ENCODE measurements at regions not wholly inside any gene's neighbourhood (a gene's known extent, or its start where the extent isn't known, plus 50 kb on each side); places are given as distances from the start of the nearest gene placed in this dataset.

DNA sequence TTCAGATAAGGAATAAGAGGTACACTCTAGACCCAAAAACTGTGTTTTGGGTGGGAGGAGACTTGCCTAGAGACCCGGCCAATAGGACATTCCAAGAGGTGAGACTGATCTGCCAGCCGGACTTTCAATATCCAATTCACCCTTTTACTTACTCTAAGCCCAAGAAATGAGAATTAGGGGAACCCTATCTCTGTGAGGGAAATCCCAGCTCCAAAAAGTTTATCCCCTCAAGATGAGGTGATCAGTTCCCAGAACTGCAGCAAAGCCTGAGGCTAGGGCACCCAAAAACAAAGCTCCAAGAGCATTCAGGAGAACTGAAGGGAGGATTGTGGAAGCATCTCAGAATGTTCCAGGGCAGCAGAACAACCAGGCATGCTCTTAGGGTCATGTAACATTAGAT lies 251.7 kb downstream of the PTTG2 start:
- TF ChIP-seq, protein P1, sequence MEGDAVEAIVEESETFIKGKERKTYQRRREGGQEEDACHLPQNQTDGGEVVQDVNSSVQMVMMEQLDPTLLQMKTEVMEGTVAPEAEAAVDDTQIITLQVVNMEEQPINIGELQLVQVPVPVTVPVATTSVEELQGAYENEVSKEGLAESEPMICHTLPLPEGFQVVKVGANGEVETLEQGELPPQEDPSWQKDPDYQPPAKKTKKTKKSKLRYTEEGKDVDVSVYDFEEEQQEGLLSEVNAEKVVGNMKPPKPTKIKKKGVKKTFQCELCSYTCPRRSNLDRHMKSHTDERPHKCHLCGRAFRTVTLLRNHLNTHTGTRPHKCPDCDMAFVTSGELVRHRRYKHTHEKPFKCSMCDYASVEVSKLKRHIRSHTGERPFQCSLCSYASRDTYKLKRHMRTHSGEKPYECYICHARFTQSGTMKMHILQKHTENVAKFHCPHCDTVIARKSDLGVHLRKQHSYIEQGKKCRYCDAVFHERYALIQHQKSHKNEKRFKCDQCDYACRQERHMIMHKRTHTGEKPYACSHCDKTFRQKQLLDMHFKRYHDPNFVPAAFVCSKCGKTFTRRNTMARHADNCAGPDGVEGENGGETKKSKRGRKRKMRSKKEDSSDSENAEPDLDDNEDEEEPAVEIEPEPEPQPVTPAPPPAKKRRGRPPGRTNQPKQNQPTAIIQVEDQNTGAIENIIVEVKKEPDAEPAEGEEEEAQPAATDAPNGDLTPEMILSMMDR (IDR thresholded peaks at IDR 0.05), result no peak
- no peak for TF ChIP-seq POLR2A (IDR thresholded peaks at IDR 0.05)

All from Peyer's patch (tissue), 4 donors.